Activated T-cell treated with anti-CD3 and anti-CD28 coated beads, Interleukin-2, amount 50 U/mL, for 72 hours (primary cell): ENCODE measurements at regions not wholly inside any gene's neighbourhood (a gene's known extent, or its start where the extent isn't known, plus 50 kb on each side); places are given as distances from the start of the nearest gene placed in this dataset.

Source experiments
- ATAC-seq, 2 donors: fragments of 150-1000 bp; cut with Tn5 transposase; replicated peaks in 1 of 2; 2 replicates each; pipeline ENCODE4 v1.10.0; 2021; ENCODE audit warnings: moderate library complexity in 2 of 2, mild to moderate bottlenecking in 1 of 2
- DNase-seq, 2 donors: peaks; one replicate each; pipeline ENCODE4 v3.0.0; 2021 to 2022; ENCODE audit warnings: mixed read lengths in 1 of 2
- H3K27ac Mint-ChIP-seq: one replicate; pipeline ENCODE4 v1.8.0; 2022; ENCODE audit warnings: mild to moderate bottlenecking, moderate library complexity, mixed read lengths
- H3K27me3 Mint-ChIP-seq: one replicate; pipeline ENCODE4 v1.8.0; 2022; ENCODE audit warnings: low read depth, mixed read lengths
- H3K36me3 Mint-ChIP-seq, 2 donors: one replicate each; pipeline ENCODE4 v1.8.0; 2022; ENCODE audit warnings: mixed read lengths in 2 of 2, mild to moderate bottlenecking in 1 of 2; ENCODE audit not compliant: insufficient read depth in 2 of 2
- H3K4me1 Mint-ChIP-seq: one replicate; pipeline ENCODE4 v1.8.0; 2022; ENCODE audit warnings: low read depth, mixed read lengths
- H3K4me3 Mint-ChIP-seq, 2 donors: one replicate each; pipeline ENCODE4 v1.8.0; 2022; ENCODE audit warnings: mild to moderate bottlenecking in 2 of 2, mixed read lengths in 2 of 2, moderate library complexity in 2 of 2
- H3K9me3 Mint-ChIP-seq, 2 donors: one replicate each; pipeline ENCODE4 v1.8.0; 2022; ENCODE audit warnings: mixed read lengths in 2 of 2

DNA sequence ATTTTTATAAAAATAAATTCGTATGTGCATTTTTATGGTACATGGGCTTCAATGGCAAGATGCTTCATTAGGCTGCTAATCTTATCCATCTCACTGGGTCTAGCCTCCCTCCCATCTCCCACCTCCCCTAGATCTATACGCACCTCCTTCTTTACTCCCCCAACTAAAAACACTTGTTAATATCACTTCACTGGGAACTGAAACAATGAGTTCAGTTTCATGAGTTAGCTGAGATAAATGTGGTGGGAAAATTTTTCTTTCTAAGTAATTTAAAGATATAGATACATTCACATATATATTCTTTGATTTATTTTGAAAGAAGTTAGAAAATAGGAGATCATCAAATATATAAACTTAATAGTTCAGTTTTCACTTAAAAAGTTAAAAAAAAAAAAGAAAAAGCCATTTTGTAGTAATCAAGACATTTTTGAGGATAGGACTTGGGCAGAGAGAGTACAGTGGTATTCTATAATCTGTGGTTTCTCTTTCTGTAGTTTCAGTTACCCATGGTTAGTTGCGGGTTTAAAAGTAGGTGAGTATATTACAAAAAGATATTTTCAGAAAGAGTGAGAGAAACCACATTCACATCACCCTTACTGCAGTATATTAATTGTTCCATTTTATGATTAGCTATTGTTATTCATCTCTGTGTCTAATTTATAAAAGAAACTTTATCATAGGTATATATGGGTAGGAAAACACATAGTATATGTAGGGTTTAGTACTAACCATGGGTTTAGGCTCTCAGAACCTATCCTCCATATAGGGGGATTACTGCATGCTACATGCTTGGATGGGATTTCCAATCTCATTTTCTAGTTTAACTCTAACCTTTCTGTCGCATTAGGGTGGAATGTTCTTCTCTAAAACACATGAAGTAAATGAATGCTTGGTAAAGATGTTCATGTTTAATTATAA is 316.0 kb upstream of the CBLB start:
- Mint-ChIP-seq H3K4me3 (peak overlapping the region; percentile 36 to 51), H3K36me3 (peaks cover 0 to 1% of the 10 kb centered on the region in 2 donors), H3K27me3 (no peaks in the 10 kb centered on the region), H3K9me3 (no peaks in the 10 kb centered on the region), H3K4me1 (peaks cover 50% of the 10 kb centered on the region), H3K27ac (peak overlapping the region; percentile 89)
- ATAC-seq, result peak; percentile 76 to 80
- DNase-seq, result no peak

DNA sequence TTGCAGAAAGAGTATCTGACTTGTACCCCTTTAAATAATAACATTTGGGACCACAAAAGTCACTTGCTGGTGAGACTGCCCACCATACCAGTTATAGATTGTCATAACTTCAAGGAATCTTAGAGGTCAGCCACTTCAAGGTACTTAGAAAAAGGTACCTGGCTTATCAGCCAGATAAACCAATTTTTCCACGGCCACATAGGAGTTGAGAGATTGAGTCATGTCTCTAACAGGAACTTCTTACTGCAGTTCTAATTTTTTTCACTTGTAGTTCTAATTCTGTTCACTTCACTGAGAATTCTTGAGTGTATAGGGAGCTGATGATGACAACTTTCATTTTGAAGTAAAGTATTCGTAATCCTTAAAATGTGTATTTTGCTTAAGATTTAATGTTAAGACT is 317.1 kb upstream of the CBLB start:
- Mint-ChIP-seq H3K27me3 (no peaks in the 10 kb centered on the region), H3K9me3 (no peaks in the 10 kb centered on the region), H3K4me1 (peaks cover 56% of the 10 kb centered on the region), H3K4me3 (peak overlapping the region; percentile 36 to 51), H3K27ac (peak overlapping the region; percentile 89), H3K36me3 (no peaks in the 10 kb centered on the region)
- DNase-seq, result peak in 1 of 2 donors; percentile 10
- ATAC-seq, result peak; percentile 55 to 65

DNA sequence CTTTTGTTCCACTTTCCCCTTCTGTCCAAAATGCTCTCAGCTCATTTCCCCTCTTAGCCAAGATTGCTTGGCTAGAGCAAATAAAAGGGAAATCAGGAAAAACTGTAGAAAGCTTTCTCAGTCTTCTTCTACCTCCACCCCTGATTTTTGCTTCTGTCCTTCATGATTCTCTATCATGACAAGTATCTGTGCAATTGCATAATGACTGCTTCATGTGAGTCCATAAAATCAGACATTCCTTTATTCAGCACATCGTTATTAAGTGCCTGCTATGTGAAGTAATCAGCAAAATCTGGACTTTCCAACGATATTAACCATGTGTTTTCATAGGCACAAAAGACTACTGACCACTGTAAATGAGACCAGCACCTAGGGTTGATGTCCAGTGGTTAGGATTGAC is 321.5 kb upstream of the CBLB start:
- H3K27ac Mint-ChIP-seq, result no peak overlapping the region
- H3K9me3 Mint-ChIP-seq, result peaks cover 2 to 4% of the 10 kb centered on the region in 2 donors
- no peak for ATAC-seq
- no peak overlapping the region for H3K4me3 Mint-ChIP-seq
- DNase-seq, result no peak
- H3K36me3 Mint-ChIP-seq, result peaks cover 0 to 10% of the 10 kb centered on the region in 2 donors
- H3K27me3 Mint-ChIP-seq, result no peaks in the 10 kb centered on the region
- H3K4me1 Mint-ChIP-seq, result peaks cover 48% of the 10 kb centered on the region

DNA sequence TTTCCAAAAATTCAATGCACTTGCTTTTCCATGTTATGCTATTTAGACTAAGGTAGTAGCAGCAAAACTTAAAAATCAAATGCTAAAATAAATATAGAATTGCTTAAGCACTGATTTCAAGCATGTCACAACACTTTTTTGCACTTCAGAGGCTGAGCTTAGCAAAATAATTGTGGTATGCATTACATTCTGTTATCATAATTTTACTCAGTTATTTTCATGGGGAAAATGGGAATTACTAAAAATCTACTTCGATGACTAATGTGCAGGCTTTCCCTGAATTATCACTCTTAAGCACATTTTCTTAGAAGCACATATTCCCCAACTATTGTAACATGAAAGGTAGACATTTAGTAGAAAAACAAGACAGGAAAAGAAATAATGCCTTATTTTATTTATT is 322.4 kb upstream of the CBLB start:
- Mint-ChIP-seq H3K9me3 (peaks cover 2 to 4% of the 10 kb centered on the region in 2 donors), H3K27me3 (no peaks in the 10 kb centered on the region), H3K36me3 (peaks cover 0 to 13% of the 10 kb centered on the region in 2 donors), H3K4me1 (peaks cover 43% of the 10 kb centered on the region), H3K27ac (no peak overlapping the region), H3K4me3 (no peak overlapping the region)
- ATAC-seq (no peak), DNase-seq (no peak)

DNA sequence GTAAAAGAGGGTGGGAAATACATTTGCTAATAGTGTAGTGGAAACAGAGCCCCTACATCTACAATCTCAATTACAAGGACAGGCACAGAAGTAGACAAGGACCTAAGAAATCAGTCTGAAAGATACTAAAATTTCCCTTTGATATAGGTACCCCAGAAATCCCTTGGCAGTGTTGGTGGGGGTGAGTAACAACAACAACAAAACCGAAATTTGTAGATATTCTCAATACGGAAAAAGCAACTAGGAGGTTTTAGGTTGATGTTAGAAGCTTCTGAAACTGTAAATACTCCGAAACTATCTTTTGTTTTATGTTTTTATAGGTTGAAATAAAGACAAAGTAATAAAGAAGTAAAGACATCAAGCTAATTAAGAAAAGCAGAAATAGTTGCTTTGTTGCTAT is 323.1 kb upstream of the CBLB start:
- Mint-ChIP-seq H3K36me3 (peaks cover 0 to 17% of the 10 kb centered on the region in 2 donors), H3K4me3 (no peak overlapping the region), H3K4me1 (peaks cover 39% of the 10 kb centered on the region), H3K27me3 (no peaks in the 10 kb centered on the region), H3K27ac (no peak overlapping the region), H3K9me3 (peaks cover 4 to 6% of the 10 kb centered on the region in 2 donors)
- ATAC-seq (no peak), DNase-seq (no peak)

DNA sequence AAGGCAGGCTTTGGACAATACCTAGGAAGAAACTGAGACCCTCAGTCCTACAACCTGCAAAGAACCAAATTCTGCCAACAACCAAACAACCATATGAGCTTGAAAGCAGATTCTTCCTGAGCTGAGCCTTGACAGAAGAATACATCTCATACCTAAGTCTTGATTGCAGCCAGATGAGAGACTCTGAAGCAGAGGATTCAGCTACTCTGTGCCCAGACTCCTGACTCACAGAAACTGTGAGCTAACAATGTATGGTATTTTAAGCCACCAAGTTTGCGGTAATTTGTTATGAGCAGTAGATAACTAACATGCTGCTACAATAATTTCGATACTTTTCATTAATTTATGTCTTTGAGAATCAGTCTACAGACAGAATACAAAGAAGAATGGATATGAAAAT is 325.1 kb upstream of the CBLB start:
- H3K4me3 Mint-ChIP-seq, result no peak overlapping the region
- no peak for DNase-seq
- H3K27ac Mint-ChIP-seq, result no peak overlapping the region
- H3K4me1 Mint-ChIP-seq, result peaks cover 39% of the 10 kb centered on the region
- H3K36me3 Mint-ChIP-seq, result peaks cover 8 to 22% of the 10 kb centered on the region in 2 donors
- H3K27me3 Mint-ChIP-seq, result no peaks in the 10 kb centered on the region
- ATAC-seq, result peak in 1 of 2 donors; percentile 55
- peaks cover 4 to 13% of the 10 kb centered on the region in 2 donors for H3K9me3 Mint-ChIP-seq

DNA sequence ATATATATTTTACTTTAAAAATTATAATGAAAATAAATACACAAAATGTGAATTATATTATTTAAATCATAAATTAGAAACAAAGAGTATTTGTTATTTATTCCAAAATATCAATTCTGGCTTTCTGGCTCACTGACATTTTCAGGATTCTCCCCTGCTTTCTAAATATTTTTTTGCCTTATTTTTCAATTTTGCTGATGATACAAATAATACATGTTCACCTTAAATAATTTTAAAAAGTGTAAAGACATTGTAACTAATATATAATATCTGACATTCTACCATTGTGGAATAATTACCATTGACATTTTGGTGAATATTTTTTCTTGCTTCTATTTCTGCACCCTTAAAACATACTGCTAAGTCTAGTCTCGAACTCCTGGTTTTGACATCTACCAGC is 325.9 kb upstream of the CBLB start:
- Mint-ChIP-seq H3K4me1 (peaks cover 38% of the 10 kb centered on the region), H3K4me3 (no peak overlapping the region), H3K36me3 (peaks cover 8 to 22% of the 10 kb centered on the region in 2 donors), H3K27me3 (no peaks in the 10 kb centered on the region), H3K27ac (no peak overlapping the region), H3K9me3 (peaks cover 4 to 13% of the 10 kb centered on the region in 2 donors)
- ATAC-seq, result no peak
- DNase-seq, result no peak

DNA sequence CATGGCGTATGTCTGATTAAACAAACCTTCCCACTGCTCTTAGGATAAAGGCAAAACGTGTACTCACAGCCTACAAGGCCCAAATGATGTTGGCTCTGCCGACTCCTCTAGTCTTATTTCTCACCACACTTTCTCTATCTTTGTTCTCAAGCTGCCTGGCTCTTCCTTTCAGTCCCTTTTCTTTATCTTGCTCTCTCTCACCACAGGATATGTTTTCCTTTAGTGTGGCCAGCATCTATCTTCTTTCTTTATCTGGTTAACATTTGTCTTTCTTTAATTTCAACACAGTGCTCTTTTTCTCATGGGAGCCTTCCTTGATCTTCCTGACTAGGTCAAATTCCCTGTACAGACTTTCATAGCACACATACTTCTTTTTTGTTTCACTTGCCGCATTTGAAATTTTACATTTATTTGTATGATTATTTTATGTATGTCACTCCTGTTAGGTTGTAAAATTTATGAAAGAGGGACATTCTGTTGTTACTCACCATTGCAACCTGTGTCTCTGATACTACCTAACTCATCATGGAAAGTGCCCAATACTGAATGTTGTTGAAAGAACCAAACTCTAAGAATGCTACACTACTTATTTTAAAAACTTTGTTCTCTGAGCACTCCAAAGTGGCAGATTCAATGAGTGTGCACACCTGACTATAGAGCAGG is 328.9 kb upstream of the CBLB start:
- H3K27ac Mint-ChIP-seq, result peak overlapping the region; percentile 25
- H3K9me3 Mint-ChIP-seq, result peaks cover 2 to 14% of the 10 kb centered on the region in 2 donors
- H3K27me3 Mint-ChIP-seq, result no peaks in the 10 kb centered on the region

DNA sequence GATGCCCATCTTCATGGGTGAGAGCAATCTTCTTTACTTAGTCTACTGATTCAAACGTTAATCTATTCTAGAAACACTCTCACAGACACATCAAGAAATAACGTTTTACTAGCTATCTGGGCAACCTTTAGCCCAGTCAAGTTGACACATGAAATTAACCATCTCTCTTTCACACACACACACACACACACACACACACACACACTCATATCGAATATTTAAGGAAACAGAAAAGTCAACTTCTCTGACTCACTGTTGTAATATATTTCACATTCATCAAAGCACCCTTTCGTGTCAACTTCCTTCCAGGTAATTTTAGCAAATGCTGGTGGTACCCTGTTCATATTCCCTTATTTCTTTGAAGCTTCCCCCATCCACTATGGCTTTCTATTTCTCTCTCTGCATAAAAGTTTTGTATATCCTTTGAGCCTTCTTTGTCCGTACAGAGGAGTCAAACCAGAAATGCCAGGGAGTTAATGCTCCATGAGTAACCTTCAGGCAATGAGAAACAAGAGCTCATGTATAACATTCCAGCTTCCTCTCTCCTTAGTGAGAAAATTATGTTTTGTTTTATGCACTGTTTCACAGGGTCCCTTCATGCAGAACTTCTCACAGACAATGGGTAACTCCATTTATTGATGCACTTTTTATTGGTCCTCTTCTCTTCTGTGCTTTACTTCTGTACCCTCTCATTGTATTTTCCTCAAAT is 335.5 kb upstream of the CBLB start:
- peaks cover 10 to 17% of the 10 kb centered on the region in 2 donors for H3K36me3 Mint-ChIP-seq
- no peaks in the 10 kb centered on the region for H3K27me3 Mint-ChIP-seq
- H3K4me1 Mint-ChIP-seq, result peaks cover 53% of the 10 kb centered on the region
- no peak for DNase-seq
- peaks cover 7 to 11% of the 10 kb centered on the region in 2 donors for H3K9me3 Mint-ChIP-seq
- peak overlapping the region; percentile 55 for H3K27ac Mint-ChIP-seq
- no peak overlapping the region for H3K4me3 Mint-ChIP-seq
- peak in 1 of 2 donors; percentile 41 for ATAC-seq

More for the DNA sequence above, 328.9 kb upstream of the CBLB start:
- peak overlapping the region; percentile 3 to 18 for H3K4me3 Mint-ChIP-seq
- ATAC-seq, result no peak
- H3K36me3 Mint-ChIP-seq, result peaks cover 8 to 22% of the 10 kb centered on the region in 2 donors
- DNase-seq, result no peak
- H3K4me1 Mint-ChIP-seq, result peaks cover 28% of the 10 kb centered on the region

DNA sequence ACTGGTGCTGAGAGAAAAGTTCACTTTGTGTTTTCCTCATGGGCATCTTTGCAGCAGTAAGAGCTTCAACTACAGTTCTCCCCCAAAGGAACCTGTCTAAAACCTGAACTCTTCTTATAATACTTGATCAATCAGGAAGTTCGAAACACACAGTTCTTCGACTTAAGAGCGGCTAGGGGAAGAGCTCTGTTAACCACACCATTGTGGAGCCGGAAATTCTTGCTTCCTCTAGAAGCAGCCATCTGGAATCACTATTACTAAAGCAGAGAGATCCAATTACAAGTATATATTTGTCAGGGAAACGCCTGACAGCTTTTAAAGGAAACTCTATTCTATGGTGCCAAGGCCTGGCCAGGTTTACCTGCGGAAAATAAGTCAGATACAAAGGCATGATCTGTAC is 337.3 kb upstream of the CBLB start:
- Mint-ChIP-seq H3K9me3 (peaks cover 7 to 11% of the 10 kb centered on the region in 2 donors), H3K36me3 (peaks cover 10 to 17% of the 10 kb centered on the region in 2 donors), H3K27ac (peak overlapping the region; percentile 95), H3K4me1 (peaks cover 62% of the 10 kb centered on the region), H3K27me3 (no peaks in the 10 kb centered on the region), H3K4me3 (peak overlapping the region; percentile 74 to 75)
- peak; percentile 54 to 60 for ATAC-seq
- peak in 1 of 2 donors; percentile 27 for DNase-seq

DNA sequence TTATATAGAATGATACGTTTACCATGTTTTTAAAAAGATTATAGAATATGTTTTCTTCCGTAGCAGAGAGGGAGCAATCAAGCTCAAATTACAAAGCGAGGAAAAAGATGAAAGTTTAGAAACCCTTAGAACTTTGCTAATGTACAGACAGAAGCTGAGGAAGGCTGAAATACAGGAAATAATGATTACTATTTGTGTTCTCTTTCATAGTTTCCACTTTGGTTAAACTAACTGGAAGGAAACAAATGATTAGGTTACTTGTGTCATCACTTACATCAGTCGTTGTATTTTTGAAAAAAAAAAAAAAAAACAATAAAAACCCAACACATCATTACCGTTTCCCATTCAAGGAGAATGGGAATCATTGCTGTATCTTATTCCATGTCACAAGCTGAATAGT is 337.8 kb upstream of the CBLB start:
- Mint-ChIP-seq H3K4me1 (peaks cover 63% of the 10 kb centered on the region), H3K27ac (peak overlapping the region; percentile 95), H3K4me3 (peak overlapping the region; percentile 74 to 75), H3K27me3 (no peaks in the 10 kb centered on the region), H3K36me3 (peaks cover 10 to 18% of the 10 kb centered on the region in 2 donors), H3K9me3 (peaks cover 7 to 9% of the 10 kb centered on the region in 2 donors)
- ATAC-seq (peak; percentile 62 to 70), DNase-seq (no peak)

DNA sequence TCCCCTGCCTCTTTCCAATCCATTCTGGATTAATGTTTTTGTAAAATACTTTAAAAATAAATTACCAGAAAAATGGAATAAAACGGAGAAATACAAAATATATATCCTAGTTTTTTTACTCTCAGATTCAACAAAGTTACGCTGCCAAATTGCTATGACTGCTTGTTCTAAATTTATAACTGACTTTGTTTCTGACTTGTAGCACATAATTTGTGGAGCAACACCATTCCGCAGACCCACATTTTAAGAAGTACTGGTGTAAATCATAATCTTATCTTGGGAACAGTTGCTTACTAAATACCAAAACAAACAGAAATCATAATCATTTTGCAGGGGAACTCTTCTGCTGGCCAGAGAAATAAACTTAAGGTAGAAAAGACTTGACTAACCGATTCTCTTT is 339.4 kb upstream of the CBLB start:
- no peak for DNase-seq
- no peaks in the 10 kb centered on the region for H3K27me3 Mint-ChIP-seq
- peaks cover 7 to 9% of the 10 kb centered on the region in 2 donors for H3K9me3 Mint-ChIP-seq
- peak overlapping the region; percentile 28 for H3K27ac Mint-ChIP-seq
- H3K36me3 Mint-ChIP-seq, result peaks cover 10 to 18% of the 10 kb centered on the region in 2 donors
- ATAC-seq, result no peak
- H3K4me3 Mint-ChIP-seq, result peak overlapping the region in 1 of 2 donors; percentile 20
- peaks cover 73% of the 10 kb centered on the region for H3K4me1 Mint-ChIP-seq

DNA sequence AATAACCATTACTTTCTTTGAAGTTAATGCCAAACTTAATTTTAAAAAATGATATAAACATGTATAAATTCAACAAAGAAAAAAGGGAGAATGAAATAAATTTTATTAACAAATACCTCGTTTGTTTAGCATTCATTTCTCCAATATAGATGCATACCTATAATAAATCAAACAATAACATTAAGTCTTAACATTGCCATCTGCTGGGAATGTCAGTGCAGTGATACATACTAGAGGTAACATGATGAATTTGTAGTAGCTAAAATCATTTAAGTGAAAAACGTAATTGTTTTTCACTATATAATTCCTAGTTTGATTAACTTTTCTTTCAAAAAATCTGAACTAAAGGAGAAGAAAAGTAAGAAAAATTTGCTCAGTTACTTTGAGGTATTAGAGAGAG is 340.2 kb upstream of the CBLB start:
- Mint-ChIP-seq H3K9me3 (peaks cover 6% of the 10 kb centered on the region in 2 donors), H3K4me1 (peaks cover 76% of the 10 kb centered on the region), H3K27me3 (no peaks in the 10 kb centered on the region), H3K36me3 (peaks cover 8 to 17% of the 10 kb centered on the region in 2 donors), H3K27ac (no peak overlapping the region), H3K4me3 (no peak overlapping the region)
- DNase-seq, result no peak
- ATAC-seq, result no peak
